ENCODE measurements at regions not wholly inside any gene's neighbourhood (a gene's known extent, or its start where the extent isn't known, plus 50 kb on each side); places are given as distances from the start of the nearest gene placed in this dataset.

GRCh38 chr10:28199941-28200340, 102.9 kb downstream of the MPP7 start:
- DNase-seq (ENCODE audit: low read depth) = no peak
- no peak overlapping the region for H3K4me3 ChIP-seq (replicated peaks; ENCODE audit: low read depth, low read length)
- TF ChIP-seq, protein P1, sequence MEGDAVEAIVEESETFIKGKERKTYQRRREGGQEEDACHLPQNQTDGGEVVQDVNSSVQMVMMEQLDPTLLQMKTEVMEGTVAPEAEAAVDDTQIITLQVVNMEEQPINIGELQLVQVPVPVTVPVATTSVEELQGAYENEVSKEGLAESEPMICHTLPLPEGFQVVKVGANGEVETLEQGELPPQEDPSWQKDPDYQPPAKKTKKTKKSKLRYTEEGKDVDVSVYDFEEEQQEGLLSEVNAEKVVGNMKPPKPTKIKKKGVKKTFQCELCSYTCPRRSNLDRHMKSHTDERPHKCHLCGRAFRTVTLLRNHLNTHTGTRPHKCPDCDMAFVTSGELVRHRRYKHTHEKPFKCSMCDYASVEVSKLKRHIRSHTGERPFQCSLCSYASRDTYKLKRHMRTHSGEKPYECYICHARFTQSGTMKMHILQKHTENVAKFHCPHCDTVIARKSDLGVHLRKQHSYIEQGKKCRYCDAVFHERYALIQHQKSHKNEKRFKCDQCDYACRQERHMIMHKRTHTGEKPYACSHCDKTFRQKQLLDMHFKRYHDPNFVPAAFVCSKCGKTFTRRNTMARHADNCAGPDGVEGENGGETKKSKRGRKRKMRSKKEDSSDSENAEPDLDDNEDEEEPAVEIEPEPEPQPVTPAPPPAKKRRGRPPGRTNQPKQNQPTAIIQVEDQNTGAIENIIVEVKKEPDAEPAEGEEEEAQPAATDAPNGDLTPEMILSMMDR (IDR thresholded peaks at IDR 0.05; ENCODE audit: low read length, missing control alignments) = no peak

- no peak for DNase-seq (ENCODE audit: low read depth)
- TF ChIP-seq, protein P1 (IDR thresholded peaks at IDR 0.05; ENCODE audit: low read length, missing control alignments) = no peak
- no peak overlapping the region for H3K4me3 ChIP-seq (replicated peaks; ENCODE audit: low read depth, low read length)
These were observed 112.7 kb downstream of the MPP7 start for GRCh38 chr10:28190196-28190595.

DNA sequence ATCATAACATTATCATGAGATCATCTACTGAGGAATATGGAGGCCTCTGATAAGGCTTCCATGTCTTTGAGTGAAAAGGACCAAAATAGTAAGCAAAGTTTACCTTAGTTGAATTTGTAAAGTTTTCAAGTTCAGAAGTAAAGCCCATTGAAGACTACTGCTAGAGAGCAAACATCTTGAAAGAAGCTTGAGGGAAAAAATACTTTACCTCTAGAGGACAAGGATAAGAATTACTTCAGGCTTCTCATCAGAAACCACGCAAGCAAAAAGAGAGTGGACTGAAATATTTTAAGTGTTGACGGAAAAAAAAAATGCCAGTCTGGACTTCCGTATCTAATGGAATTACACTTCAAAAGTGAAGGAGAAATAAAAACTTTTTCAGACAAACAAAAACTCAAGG, 114.3 kb downstream of the MPP7 start:
- no peak for DNase-seq (ENCODE audit: low read depth)
- TF ChIP-seq, protein P1 (IDR thresholded peaks at IDR 0.05; ENCODE audit: low read length, missing control alignments) = no peak
- H3K4me3 ChIP-seq (replicated peaks; ENCODE audit: low read depth, low read length) = no peak overlapping the region

DNA sequence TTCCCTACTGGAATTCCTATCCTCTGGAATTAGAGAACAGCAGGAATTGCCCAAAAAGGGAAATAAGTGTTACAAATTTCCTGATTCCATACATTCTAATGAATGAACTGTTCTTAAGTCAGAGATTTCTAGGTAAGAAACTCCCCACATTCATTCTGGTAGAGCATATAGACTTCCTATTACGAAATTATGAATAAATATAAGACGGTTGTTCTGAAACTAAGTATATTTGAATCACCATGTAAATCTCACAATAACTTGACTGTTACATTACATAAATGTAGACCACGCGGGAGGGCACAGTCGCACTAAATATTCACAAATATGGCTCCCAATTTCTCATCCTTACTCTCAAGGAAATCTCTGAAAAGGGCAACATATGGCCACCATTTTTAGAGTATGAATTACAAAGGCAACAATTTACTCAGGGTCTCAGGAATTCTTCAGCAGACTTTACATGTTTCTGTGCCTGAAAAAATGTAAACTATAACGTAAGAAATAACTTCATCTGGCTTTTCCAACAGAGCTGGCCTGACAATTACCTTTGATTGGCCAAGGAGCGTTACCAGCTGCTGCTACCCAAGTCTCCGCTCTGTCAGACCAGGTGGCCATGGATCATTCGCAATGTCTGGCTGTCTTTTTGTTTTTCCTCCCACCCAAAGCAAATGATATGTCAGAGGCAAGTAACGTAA, 115.8 kb downstream of the MPP7 start:
- H3K4me3 ChIP-seq (replicated peaks; ENCODE audit: low read depth, low read length) = no peak overlapping the region
- DNase-seq (ENCODE audit: low read depth) = no peak
- TF ChIP-seq, protein P1 (IDR thresholded peaks at IDR 0.05; ENCODE audit: low read length, missing control alignments) = no peak

DNA sequence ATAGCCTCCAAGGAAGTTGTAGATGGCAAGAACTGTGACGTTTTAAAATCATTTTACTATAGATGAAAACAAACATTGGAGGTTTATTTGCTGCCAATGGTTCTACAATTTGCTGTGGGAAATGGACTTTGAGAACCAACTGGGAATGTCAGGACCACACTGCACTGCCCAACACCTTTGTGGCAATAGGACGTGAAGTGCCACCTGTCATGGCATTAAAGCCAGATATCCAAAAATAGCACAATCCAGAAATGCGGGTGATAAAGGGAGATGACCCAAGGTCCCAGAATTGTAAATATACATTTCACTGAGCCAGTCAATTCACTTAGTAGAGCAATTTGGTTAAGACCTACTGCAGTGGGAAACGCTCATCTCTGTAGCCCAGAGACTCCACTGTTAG, 116.4 kb downstream of the MPP7 start:
- TF ChIP-seq, protein P1 (IDR thresholded peaks at IDR 0.05; ENCODE audit: low read length, missing control alignments) = no peak
- DNase-seq (ENCODE audit: low read depth) = no peak
- H3K4me3 ChIP-seq (replicated peaks; ENCODE audit: low read depth, low read length) = no peak overlapping the region

GRCh38 chr10:28184810-28185209, 118.1 kb downstream of the MPP7 start:
- TF ChIP-seq, protein P1 (IDR thresholded peaks at IDR 0.05; ENCODE audit: low read length, missing control alignments) = no peak
- no peak overlapping the region for H3K4me3 ChIP-seq (replicated peaks; ENCODE audit: low read depth, low read length)
- no peak for DNase-seq (ENCODE audit: low read depth)

GRCh38 chr10:28181478-28182096, 121.3 kb downstream of the MPP7 start:
- no peak overlapping the region for H3K4me3 ChIP-seq (replicated peaks; ENCODE audit: low read depth, low read length)
- DNase-seq (ENCODE audit: low read depth) = no peak
- TF ChIP-seq, protein P1 (IDR thresholded peaks at IDR 0.05; ENCODE audit: low read length, missing control alignments) = no peak

All from fibroblast of pulmonary artery (primary cell).